K562 (cell line): ENCODE measurements at regions not wholly inside any gene's neighbourhood (a gene's known extent, or its start where the extent isn't known, plus 50 kb on each side); places are given as distances from the start of the nearest gene placed in this dataset.

ENCODE experiments used
- ATAC-seq: fragments of 200-7000 bp; cut with Tn5 transposase; 3 replicates; pipeline ENCODE4 v1.9.1; 2020; ENCODE audit warnings: moderate library complexity
- BruUV-seq: library from RNA; stranded (reverse); fragments of 400-500 nt; replicated peaks from 2 replicates; lab custom pipeline; 2021; lab: Mats Ljungman, UMichigan
- CTCF ChIA-PET: fragments of 300-600 bp; formaldehyde crosslinking; extraction: SDS; loops from one replicate; lab custom pipeline; 2021; ENCODE audit warnings: low intra/inter-chr PET ratio; lab: Yijun Ruan, JAX
- POLR2A ChIA-PET: fragments of 300-600, 350-650 bp; sonication (Branson Sonifier 250); formaldehyde crosslinking; extraction: SDS; loops from one replicate; lab custom pipeline; 2021; ENCODE audit warnings: antibody characterized with exemption, inconsistent platforms; lab: Yijun Ruan, JAX
- DNase-seq, 4 experiments: peaks; one replicate each; pipeline versions ENCODE4 v3.0.0 to v3.0.0-alpha.2; 2011 to 2018; ENCODE audit warnings: low spot score in 3 of 4, mixed read lengths in 3 of 4; ENCODE audit errors: extremely low read depth in 1 of 4
- FAIRE-seq: peaks from 2 replicates; lab custom pipeline; 2011; peaks lifted over from hg19 to GRCh38; lab: Jason Lieb, UNC
- H2AFZ ChIP-seq: 2 replicates; pipeline ENCODE4 v1.6.0; 2011; ENCODE audit warnings: low read depth, low read length, control low read depth, inconsistent platforms
- H3K27ac ChIP-seq: fragments of 200-600 bp; 3 replicates; pipeline ENCODE4 v1.8.0; 2011; ENCODE audit warnings: low read depth, mild to moderate bottlenecking, control low read depth, inconsistent platforms, low read length, moderate library complexity, mixed read lengths; ENCODE audit errors: extremely low read depth
- H3K27me3 ChIP-seq, 2 experiments: fragments of 300-600 bp in 1 of 2; 2 replicates in 1 of 2; 3 replicates in 1 of 2; pipeline versions ENCODE4 v1.6.0 to v1.8.0; 2011; ENCODE audit warnings: inconsistent platforms in 2 of 2, low read length in 2 of 2, mild to moderate bottlenecking in 1 of 2, mixed read lengths in 1 of 2, moderate library complexity in 1 of 2; ENCODE audit not compliant: control insufficient read depth in 2 of 2, insufficient read depth in 2 of 2
- H3K36me3 ChIP-seq: fragments of 300-600 bp; 3 replicates; pipeline ENCODE4 v1.8.0; 2011; ENCODE audit warnings: mild to moderate bottlenecking, low read length, inconsistent platforms; ENCODE audit not compliant: control insufficient read depth, insufficient read depth
- H3K4me1 ChIP-seq, 2 experiments: fragments of 200-600 bp in 1 of 2; replicated peaks in 1 of 2; 2 replicates in 1 of 2; 3 replicates in 1 of 2; pipeline versions ENCODE4 v1.5.1 to v1.8.0; 2011; ENCODE audit warnings: inconsistent platforms in 2 of 2, low read length in 2 of 2, mild to moderate bottlenecking in 1 of 2, mixed read lengths in 1 of 2, moderate library complexity in 1 of 2; ENCODE audit not compliant: control insufficient read depth in 2 of 2, insufficient read depth in 2 of 2
- H3K4me2 ChIP-seq: 2 replicates; pipeline ENCODE4 v1.6.1; 2011; ENCODE audit warnings: low read length, control low read depth, inconsistent platforms, mixed read lengths; ENCODE audit not compliant: insufficient read depth
- H3K4me3 ChIP-seq: fragments of 200-600 bp; sonication (generic), shearing (Covaris generic); 2 replicates; pipeline ENCODE4 v1.5.1; 2016; ENCODE audit warnings: control low read depth, inconsistent platforms
- H3K79me2 ChIP-seq: fragments of 200-600 bp; 3 replicates; pipeline ENCODE4 v1.8.0; 2011; ENCODE audit warnings: low read length, inconsistent platforms; ENCODE audit not compliant: control insufficient read depth, insufficient read depth
- H3K9ac ChIP-seq, 2 experiments: 2 replicates each; pipeline versions ENCODE4 v1.6.0 to v1.6.1; 2011; ENCODE audit warnings: low read depth in 2 of 2, low read length in 2 of 2, control low read depth in 1 of 2, inconsistent platforms in 1 of 2, mild to moderate bottlenecking in 1 of 2, mixed read lengths in 1 of 2; ENCODE audit not compliant: insufficient read depth in 1 of 2
- H3K9me1 ChIP-seq: one replicate; pipeline ENCODE4 v1.6.0; 2011; ENCODE audit warnings: inconsistent platforms, mild to moderate bottlenecking, low read length, moderate library complexity; ENCODE audit not compliant: control insufficient read depth, insufficient read depth
- H3K9me3 ChIP-seq: replicated peaks from 2 replicates; pipeline ENCODE4 v1.5.1; 2011; ENCODE audit warnings: low read depth, low read length, inconsistent platforms; ENCODE audit not compliant: control insufficient read depth, insufficient read depth
- H4K20me1 ChIP-seq: replicated peaks from 2 replicates; pipeline ENCODE4 v1.6.1; 2011; ENCODE audit warnings: low read length, inconsistent platforms, mixed read lengths; ENCODE audit not compliant: control insufficient read depth, insufficient read depth
- ATF1 ChIP-seq, 2 experiments: fragments of 450-650 bp in 1 of 2; IDR thresholded peaks; 2 replicates each; pipeline ENCODE4 v1.6.1; 2016; ENCODE audit warnings: missing compliant biosample characterization in 1 of 2, missing genetic modification characterization in 1 of 2
- ATF2 ChIP-seq: sonication (generic); formaldehyde crosslinking; IDR thresholded peaks from 2 replicates; pipeline ENCODE4 v1.8.1; 2022; ENCODE audit warnings: missing genetic modification reagents
- CCNT2 ChIP-seq: IDR thresholded peaks from 2 replicates; pipeline ENCODE4 v1.6.1; 2011; ENCODE audit warnings: borderline replicate concordance, low read depth, mild to moderate bottlenecking, moderate library complexity, mixed read lengths, low read length; ENCODE audit not compliant: insufficient read length; ENCODE audit errors: extremely low read depth
- ELF2 ChIP-seq: fragments of 250-450 bp; sonication (Bioruptor Pico); IDR thresholded peaks from 2 replicates; pipeline ENCODE4 v1.5.0; 2021; ENCODE audit warnings: mild to moderate bottlenecking
- GABPA ChIP-seq: fragments of 200-800 bp; sonication (Bioruptor generic); conservative IDR thresholded peaks from 2 replicates; pipeline ENCODE4 v1.6.1; 2016; ENCODE audit warnings: low read depth, missing genetic modification characterization, missing compliant biosample characterization
- NFIX ChIP-seq: fragments of 250-450 bp; sonication (Bioruptor Pico); IDR thresholded peaks from 2 replicates; pipeline ENCODE4 v1.4.0; 2020; ENCODE audit warnings: low read depth, mild to moderate bottlenecking, moderate library complexity
- SRF ChIP-seq, 2 experiments: fragments of 250-450, 450-650 bp in 1 of 2; sonication (Bioruptor Pico) in 1 of 2; sonication (generic) in 1 of 2; formaldehyde crosslinking; IDR thresholded peaks; 2 replicates each; pipeline versions ENCODE4 v1.5.0 to v1.5.1; 2020 to 2022; ENCODE audit warnings: mild to moderate bottlenecking in 1 of 2, missing genetic modification reagents in 1 of 2
- ZNF184 ChIP-seq: sonication (generic); formaldehyde crosslinking; IDR thresholded peaks from 2 replicates; pipeline ENCODE4 v1.5.0; 2020; ENCODE audit warnings: missing genetic modification reagents
- ZNF445 ChIP-seq: fragments of 250-450 bp; sonication (Bioruptor Pico); IDR thresholded peaks from 2 replicates; pipeline ENCODE4 v1.4.0; 2020; ENCODE audit warnings: low read depth, mild to moderate bottlenecking, moderate library complexity
- ZNF644 ChIP-seq: fragments of 200-800 bp; sonication (Bioruptor generic); IDR thresholded peaks from 2 replicates; pipeline ENCODE4 v1.6.1; 2016; ENCODE audit warnings: low read depth, missing genetic modification characterization, missing compliant biosample characterization
- WGBS: fragments of 100-300 bp; shearing (Covaris generic); methylation state at CpG from one replicate; pipeline ENCODE4 v1.1.6; 2016; ENCODE audit warnings: low coverage, mixed read lengths; ENCODE audit not compliant: insufficient coverage; ENCODE audit errors: missing lambda C conversion rate; 5-methylcytosine and 5-hydroxymethylcytosine counted together
- in situ Hi-C: fragments of 300-500 bp; cut with MboI; formaldehyde crosslinking; loops from 4 replicates; pipeline ENCODE4 v1.15.0; 2018; ENCODE audit warnings: inconsistent platforms, mixed read lengths
- intact Hi-C: fragments of 100-400 bp; cut with micrococcal nuclease; formaldehyde crosslinking; loops from 2 replicates; pipeline ENCODE4 v1.14.2; 2022

GRCh38 chr12:53869500-53869899 lies 69.1 kb upstream of the HOXC13 start:
- Histone ChIP-seq H3K27me3 (peaks cover 5 to 6% of the 10 kb centered on the region in 2 experiments; a peak in 3 of 5 replicates), H3K9ac (no peak overlapping the region), H3K79me2 (no peaks in the 10 kb centered on the region), H4K20me1 (no peaks in the 10 kb centered on the region), H3K4me2 (no peak overlapping the region), H3K4me1 (no peaks in the 10 kb centered on the region; a peak in 2 of 5 replicates), H3K27ac (no peak overlapping the region), H3K4me3 (no peak overlapping the region), H3K9me1 (no peaks in the 10 kb centered on the region), H3K9me3 (no peaks in the 10 kb centered on the region), H2AFZ (no peak overlapping the region), H3K36me3 (no peaks in the 10 kb centered on the region)
- ChIA-PET POLR2A (interaction anchor here (0.7 kb wide), 1 partner anchor 16 kb away, joined by 3 read pairs; no protein-coding TSS in a partner anchor), CTCF (no interaction called here)
- TF ChIP-seq GABPA (tag) (no peak), ATF1 (CRISPR knock-in tag; IDR thresholded peaks at IDR 0.05) (no peak), ATF1 (tag; IDR thresholded peaks at IDR 0.05) (no peak), ZNF184 (CRISPR knock-in tag) (no peak), ATF2 (CRISPR knock-in tag) (no peak), NFIX (CRISPR knock-in tag) (no peak), ZNF445 (no peak), CCNT2 (no peak), ZNF644 (tag) (no peak), SRF (CRISPR knock-in tag; IDR thresholded peaks at IDR 0.05) (no peak), ELF2 (CRISPR knock-in tag) (no peak)
- no peak for DNase-seq
- ATAC-seq: no peak
- in situ Hi-C loops (no loop called here), intact Hi-C loops (no loop called here)
- WGBS: 0% methylated on average over 1 of the region's 1 CpG
- no peak for FAIRE-seq
- no TSS peak for BruUV-seq
